BJ (cell line): ENCODE measurements at regions not wholly inside any gene's neighbourhood (a gene's known extent, or its start where the extent isn't known, plus 50 kb on each side); places are given as distances from the start of the nearest gene placed in this dataset.

Experiments used
- CTCF ChIA-PET: fragments of 350-600 bp; formaldehyde crosslinking; extraction: SDS; loops from one replicate; lab custom pipeline; 2021; ENCODE audit warnings: antibody characterized with exemption, inconsistent platforms; lab: Yijun Ruan, JAX
- POLR2A ChIA-PET: fragments of 300-600 bp; sonication (Branson Sonifier 250); formaldehyde crosslinking; extraction: SDS; loops from one replicate; lab custom pipeline; 2021; ENCODE audit warnings: antibody characterized with exemption; lab: Charles Lee
- DNase-seq: peaks from one replicate; pipeline ENCODE4 v3.0.0-alpha.2; 2011; ENCODE audit warnings: low read depth
- H3K27me3 ChIP-seq: 2 replicates; pipeline ENCODE4 v1.6.0; 2011; ENCODE audit warnings: low read length; ENCODE audit not compliant: control insufficient read depth, insufficient read depth
- H3K36me3 ChIP-seq: 2 replicates; pipeline ENCODE4 v1.5.1; 2011; ENCODE audit warnings: low read length; ENCODE audit not compliant: control insufficient read depth, insufficient read depth
- H3K4me3 ChIP-seq: 2 replicates; pipeline ENCODE4 v1.5.1; 2011; ENCODE audit warnings: low read depth, mild to moderate bottlenecking, control low read depth, low read length
- TF ChIP-seq, protein P1 (sequence below): IDR thresholded peaks from 2 replicates; pipeline ENCODE4 v1.5.1; 2011; ENCODE audit warnings: low read depth, mild to moderate bottlenecking, control low read depth, inconsistent platforms, low read length, moderate library complexity; ENCODE audit not compliant: insufficient read depth

DNA sequence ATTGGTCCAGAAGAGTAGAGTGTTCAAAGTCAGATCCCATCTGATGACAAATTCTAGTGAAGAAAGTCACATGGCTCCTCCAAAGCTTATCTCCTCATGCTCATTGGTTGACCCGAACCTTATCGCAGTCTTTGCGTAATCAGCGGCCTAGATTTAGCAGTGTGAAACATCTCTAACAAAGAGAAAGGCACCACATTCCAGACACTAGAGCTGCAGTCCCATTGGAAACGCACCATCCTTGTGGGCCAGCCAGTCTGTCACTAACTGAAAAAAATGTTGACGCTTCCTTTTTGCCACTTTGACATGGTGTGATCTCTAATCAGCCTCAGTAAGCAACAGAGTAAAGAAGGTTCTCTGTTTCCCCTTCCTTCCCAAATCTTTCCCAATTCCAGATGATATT lies 458.0 kb upstream of the WWC1 start:
- H3K36me3 ChIP-seq = no peaks in the 10 kb centered on the region
- no peak for DNase-seq
- H3K27me3 ChIP-seq = peaks cover 1% of the 10 kb centered on the region; the same call in 1 of the 2 replicates
- TF ChIP-seq, protein P1, sequence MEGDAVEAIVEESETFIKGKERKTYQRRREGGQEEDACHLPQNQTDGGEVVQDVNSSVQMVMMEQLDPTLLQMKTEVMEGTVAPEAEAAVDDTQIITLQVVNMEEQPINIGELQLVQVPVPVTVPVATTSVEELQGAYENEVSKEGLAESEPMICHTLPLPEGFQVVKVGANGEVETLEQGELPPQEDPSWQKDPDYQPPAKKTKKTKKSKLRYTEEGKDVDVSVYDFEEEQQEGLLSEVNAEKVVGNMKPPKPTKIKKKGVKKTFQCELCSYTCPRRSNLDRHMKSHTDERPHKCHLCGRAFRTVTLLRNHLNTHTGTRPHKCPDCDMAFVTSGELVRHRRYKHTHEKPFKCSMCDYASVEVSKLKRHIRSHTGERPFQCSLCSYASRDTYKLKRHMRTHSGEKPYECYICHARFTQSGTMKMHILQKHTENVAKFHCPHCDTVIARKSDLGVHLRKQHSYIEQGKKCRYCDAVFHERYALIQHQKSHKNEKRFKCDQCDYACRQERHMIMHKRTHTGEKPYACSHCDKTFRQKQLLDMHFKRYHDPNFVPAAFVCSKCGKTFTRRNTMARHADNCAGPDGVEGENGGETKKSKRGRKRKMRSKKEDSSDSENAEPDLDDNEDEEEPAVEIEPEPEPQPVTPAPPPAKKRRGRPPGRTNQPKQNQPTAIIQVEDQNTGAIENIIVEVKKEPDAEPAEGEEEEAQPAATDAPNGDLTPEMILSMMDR = no peak
- ChIA-PET POLR2A (no interaction called here), CTCF (interaction anchor here (0.8 kb wide), 1 partner anchor 205 kb away, joined by 3 read pairs; no protein-coding TSS in a partner anchor)
- H3K4me3 ChIP-seq = no peak overlapping the region

DNA sequence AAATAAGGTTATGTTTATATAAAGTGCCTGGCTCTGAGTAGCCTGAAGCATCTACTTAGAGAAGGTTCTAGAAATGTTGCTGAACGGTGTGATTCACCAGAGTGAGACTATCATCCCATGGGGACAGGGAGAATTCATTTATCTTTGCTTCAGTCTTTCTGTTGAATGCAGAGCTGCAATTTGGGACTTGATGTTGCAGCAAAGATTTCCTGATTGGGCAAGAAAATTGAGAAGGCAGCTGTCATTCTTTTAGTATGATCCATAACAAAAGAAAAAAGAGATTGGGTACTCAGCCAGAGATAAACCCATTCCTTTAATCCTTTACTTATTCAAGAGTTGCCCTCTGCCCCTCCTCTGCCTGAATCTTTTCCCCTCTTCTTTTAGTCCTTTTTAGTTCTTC lies 456.3 kb upstream of the WWC1 start:
- CTCF ChIA-PET = no interaction called here
- H3K4me3 ChIP-seq = no peak overlapping the region
- no peaks in the 10 kb centered on the region; the same call in 1 of the 2 replicates for H3K27me3 ChIP-seq
- no peak for DNase-seq
- TF ChIP-seq, protein P1 = no peak
- no peaks in the 10 kb centered on the region for H3K36me3 ChIP-seq
- POLR2A ChIA-PET = no interaction called here

GRCh38 chr5:167837127-167837526 lies 454.3 kb upstream of the WWC1 start:
- ChIA-PET CTCF (no interaction called here), POLR2A (no interaction called here)
- Histone ChIP-seq H3K4me3 (no peak overlapping the region), H3K36me3 (no peaks in the 10 kb centered on the region), H3K27me3 (no peaks in the 10 kb centered on the region; the same call in 1 of the 2 replicates)
- TF ChIP-seq, protein P1 = no peak
- no peak for DNase-seq

GRCh38 chr5:167839065-167839464 lies 452.4 kb upstream of the WWC1 start:
- DNase-seq = no peak
- no peaks in the 10 kb centered on the region for H3K36me3 ChIP-seq
- ChIA-PET POLR2A (interaction anchor here (0.7 kb wide), 1 partner anchor 57 kb away, joined by 5 read pairs; no protein-coding TSS in a partner anchor), CTCF (interaction anchor here (1.4 kb wide), 1 partner anchor 8 kb away, joined by 3 read pairs; no protein-coding TSS in a partner anchor)
- no peak overlapping the region for H3K4me3 ChIP-seq
- no peaks in the 10 kb centered on the region for H3K27me3 ChIP-seq
- TF ChIP-seq, protein P1 = no peak

DNA sequence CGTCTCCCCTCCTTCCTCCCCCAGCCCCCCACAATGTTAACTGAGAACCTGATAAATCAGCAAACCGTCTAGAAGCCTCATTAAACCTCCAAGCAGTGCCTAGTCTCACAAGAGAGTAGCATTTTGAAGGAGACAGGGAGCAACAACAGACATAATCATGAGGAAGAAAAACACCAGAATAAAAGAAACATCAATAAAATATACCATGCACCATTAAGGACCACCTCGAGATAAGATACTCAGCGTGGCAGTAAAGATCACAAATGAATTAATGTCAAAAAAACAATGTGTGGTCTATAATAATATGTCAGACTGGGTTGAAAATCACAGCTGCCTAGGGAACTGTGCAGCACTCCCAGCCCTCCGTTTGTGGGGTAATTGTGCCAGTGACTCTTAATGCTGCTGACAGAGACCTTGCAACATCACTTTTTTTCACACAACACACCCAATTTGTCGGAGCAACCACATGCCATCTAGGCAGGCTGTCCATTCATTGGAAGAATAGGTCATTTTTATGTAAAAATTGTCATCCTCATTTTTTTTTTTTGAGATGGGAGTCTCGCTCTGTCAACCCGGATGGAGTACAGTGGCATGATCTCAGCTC lies 450.8 kb upstream of the WWC1 start:
- CTCF ChIA-PET = interaction anchor here (0.6 kb wide), 1 partner anchor 261 kb away, joined by 4 read pairs; no protein-coding TSS in a partner anchor
- H3K27me3 ChIP-seq = no peaks in the 10 kb centered on the region
- H3K36me3 ChIP-seq = no peaks in the 10 kb centered on the region
- POLR2A ChIA-PET = no interaction called here
- TF ChIP-seq, protein P1 = no peak
- no peak for DNase-seq
- H3K4me3 ChIP-seq = no peak overlapping the region
